ENCODE measurements at regions not wholly inside any gene's neighbourhood (a gene's known extent, or its start where the extent isn't known, plus 50 kb on each side); places are given as distances from the start of the nearest gene placed in this dataset.

DNA sequence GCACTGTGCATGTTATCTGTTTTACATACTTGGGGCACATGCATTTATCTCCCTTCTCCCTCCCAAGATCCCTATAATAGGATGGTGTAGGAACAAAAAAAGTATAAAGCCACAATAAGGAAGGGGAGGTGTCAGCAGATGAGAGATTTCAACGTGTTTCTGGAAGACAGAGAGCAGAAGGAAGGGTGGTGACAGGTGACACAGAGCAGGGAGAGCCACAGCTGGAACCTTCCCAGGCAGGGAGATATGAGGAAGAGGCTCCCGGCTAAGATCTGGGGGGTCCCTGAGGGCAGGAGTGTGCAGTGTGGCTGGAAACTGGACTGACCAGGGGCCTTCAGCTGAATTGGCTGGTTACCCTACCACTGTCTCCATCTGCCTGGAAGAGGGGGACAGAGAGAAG lies 107.4 kb downstream of the BCOR start:
- H3K4me3 ChIP-seq (ENCODE audit: low read depth in 2 of 2, low read length in 1 of 2), result no peak overlapping the region
- TF ChIP-seq EP300 (IDR thresholded peaks at IDR 0.05; ENCODE audit: borderline replicate concordance in 1 of 2, low read depth in 1 of 2, low read length in 1 of 2) (no peak), RAD21 (IDR thresholded peaks at IDR 0.05; ENCODE audit: low read length) (no peak), EZH2phosphoT487 (IDR thresholded peaks at IDR 0.05; ENCODE audit: borderline replicate concordance, low read depth) (no peak), MEF2A (IDR thresholded peaks at IDR 0.05; ENCODE audit: borderline replicate concordance, low read depth) (no peak)
- H3K27me3 ChIP-seq (ENCODE audit: insufficient read depth), result no peaks in the 10 kb centered on the region; the same call in 1 of the 2 replicates
- H4K20me1 ChIP-seq (ENCODE audit: insufficient read depth), result no peaks in the 10 kb centered on the region
- H3F3A ChIP-seq (replicated peaks; ENCODE audit: insufficient read depth), result no peaks in the 10 kb centered on the region
- H3K36me3 ChIP-seq (replicated peaks in 1 of 2; ENCODE audit: control insufficient read depth in 1 of 2, insufficient read depth in 2 of 2, low read length in 1 of 2), result no peaks in the 10 kb centered on the region
- H3K9me2 ChIP-seq, result no peaks in the 10 kb centered on the region
- no peaks in the 10 kb centered on the region for H3K79me2 ChIP-seq (ENCODE audit: insufficient read depth)
- no peak overlapping the region for H3K9ac ChIP-seq
- 0% methylated on average over 2 of the region's 2 CpGs for WGBS (ENCODE audit: low lambda C conversion rate)
- H3K9me3 ChIP-seq, result no peaks in the 10 kb centered on the region
- peaks cover 0 to 2% of the 10 kb centered on the region in 2 experiments; a peak in 1 of 4 replicates for H3K4me1 ChIP-seq (ENCODE audit: control insufficient read depth in 1 of 2, insufficient read depth in 2 of 2, low read depth in 1 of 2, low read length in 1 of 2)
- no peak for DNase-seq
- H3K4me2 ChIP-seq, result no peak overlapping the region
- ChIA-PET POLR2A (no interaction called here), CTCF (no interaction called here)
- H2AFZ ChIP-seq (ENCODE audit: low read depth), result no peak overlapping the region
- no peak overlapping the region for H3K27ac ChIP-seq (ENCODE audit: low read depth in 2 of 2, low read length in 1 of 2)

DNA sequence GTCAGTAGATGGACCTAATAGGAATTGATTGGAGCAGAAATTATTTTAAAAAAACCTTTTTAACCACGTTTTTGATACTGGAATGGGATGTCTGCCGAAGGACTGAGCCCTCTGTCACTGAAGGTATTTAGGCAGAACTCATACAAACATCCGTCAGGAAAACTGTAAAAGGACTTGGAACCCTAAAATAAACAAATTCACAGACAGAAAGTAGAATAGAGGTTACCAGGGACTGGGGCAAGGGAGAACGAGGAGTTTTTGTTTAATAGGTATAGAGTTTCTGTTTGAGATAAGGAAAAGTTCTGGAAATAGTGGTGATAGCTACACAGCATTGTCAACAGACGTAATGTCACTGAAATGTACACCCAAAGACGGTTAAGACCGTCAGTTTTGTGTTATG lies 105.5 kb downstream of the BCOR start:
- Histone ChIP-seq H2AFZ (ENCODE audit: low read depth) (no peak overlapping the region), H3K9me3 (no peaks in the 10 kb centered on the region), H3K4me3 (ENCODE audit: low read depth in 2 of 2, low read length in 1 of 2) (no peak overlapping the region), H3K4me2 (no peak overlapping the region), H3K27ac (ENCODE audit: low read depth in 2 of 2, low read length in 1 of 2) (no peak overlapping the region), H3K9me2 (no peaks in the 10 kb centered on the region), H3K9ac (no peak overlapping the region), H4K20me1 (ENCODE audit: insufficient read depth) (no peaks in the 10 kb centered on the region), H3K36me3 (replicated peaks in 1 of 2; ENCODE audit: control insufficient read depth in 1 of 2, insufficient read depth in 2 of 2, low read length in 1 of 2) (no peaks in the 10 kb centered on the region), H3F3A (replicated peaks; ENCODE audit: insufficient read depth) (no peaks in the 10 kb centered on the region), H3K4me1 (ENCODE audit: control insufficient read depth in 1 of 2, insufficient read depth in 2 of 2, low read depth in 1 of 2, low read length in 1 of 2) (peaks cover 0 to 2% of the 10 kb centered on the region in 2 experiments; a peak in 1 of 4 replicates), H3K79me2 (ENCODE audit: insufficient read depth) (no peaks in the 10 kb centered on the region), H3K27me3 (ENCODE audit: insufficient read depth) (no peaks in the 10 kb centered on the region; the same call in 1 of the 2 replicates)
- WGBS (ENCODE audit: low lambda C conversion rate), result 51% methylated on average over 7 of the region's 7 CpGs
- POLR2A ChIA-PET, result no interaction called here
- DNase-seq, result no peak
- CTCF ChIA-PET, result no interaction called here
- TF ChIP-seq, protein P1, sequence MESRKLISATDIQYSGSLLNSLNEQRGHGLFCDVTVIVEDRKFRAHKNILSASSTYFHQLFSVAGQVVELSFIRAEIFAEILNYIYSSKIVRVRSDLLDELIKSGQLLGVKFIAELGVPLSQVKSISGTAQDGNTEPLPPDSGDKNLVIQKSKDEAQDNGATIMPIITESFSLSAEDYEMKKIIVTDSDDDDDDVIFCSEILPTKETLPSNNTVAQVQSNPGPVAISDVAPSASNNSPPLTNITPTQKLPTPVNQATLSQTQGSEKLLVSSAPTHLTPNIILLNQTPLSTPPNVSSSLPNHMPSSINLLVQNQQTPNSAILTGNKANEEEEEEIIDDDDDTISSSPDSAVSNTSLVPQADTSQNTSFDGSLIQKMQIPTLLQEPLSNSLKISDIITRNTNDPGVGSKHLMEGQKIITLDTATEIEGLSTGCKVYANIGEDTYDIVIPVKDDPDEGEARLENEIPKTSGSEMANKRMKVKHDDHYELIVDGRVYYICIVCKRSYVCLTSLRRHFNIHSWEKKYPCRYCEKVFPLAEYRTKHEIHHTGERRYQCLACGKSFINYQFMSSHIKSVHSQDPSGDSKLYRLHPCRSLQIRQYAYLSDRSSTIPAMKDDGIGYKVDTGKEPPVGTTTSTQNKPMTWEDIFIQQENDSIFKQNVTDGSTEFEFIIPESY (IDR thresholded peaks at IDR 0.05; ENCODE audit: borderline replicate concordance, low read depth), result no peak
- TF ChIP-seq RAD21 (IDR thresholded peaks at IDR 0.05; ENCODE audit: low read length) (no peak), RXRA (IDR thresholded peaks at IDR 0.05; ENCODE audit: borderline replicate concordance, low read depth) (no peak), MXI1 (IDR thresholded peaks at IDR 0.05; ENCODE audit: low read depth, low read length) (no peak), EP300 (IDR thresholded peaks at IDR 0.05; ENCODE audit: borderline replicate concordance in 1 of 2, low read depth in 1 of 2, low read length in 1 of 2) (no peak), RFX5 (IDR thresholded peaks at IDR 0.05; ENCODE audit: low read length) (no peak), FOSL2 (IDR thresholded peaks at IDR 0.05; ENCODE audit: borderline replicate concordance, low read depth) (no peak), SIN3A (IDR thresholded peaks at IDR 0.05; ENCODE audit: borderline replicate concordance, low read depth, low read length) (no peak), POLR2AphosphoS5 (IDR thresholded peaks at IDR 0.05; ENCODE audit: low read depth, low read length) (no peak), TCF12 (IDR thresholded peaks at IDR 0.05) (no peak), YY1 (IDR thresholded peaks at IDR 0.05; ENCODE audit: low read depth) (no peak), TAF1 (IDR thresholded peaks at IDR 0.05; ENCODE audit: borderline replicate concordance, low read depth, low read length) (no peak)
- TF ChIP-seq, protein P2, sequence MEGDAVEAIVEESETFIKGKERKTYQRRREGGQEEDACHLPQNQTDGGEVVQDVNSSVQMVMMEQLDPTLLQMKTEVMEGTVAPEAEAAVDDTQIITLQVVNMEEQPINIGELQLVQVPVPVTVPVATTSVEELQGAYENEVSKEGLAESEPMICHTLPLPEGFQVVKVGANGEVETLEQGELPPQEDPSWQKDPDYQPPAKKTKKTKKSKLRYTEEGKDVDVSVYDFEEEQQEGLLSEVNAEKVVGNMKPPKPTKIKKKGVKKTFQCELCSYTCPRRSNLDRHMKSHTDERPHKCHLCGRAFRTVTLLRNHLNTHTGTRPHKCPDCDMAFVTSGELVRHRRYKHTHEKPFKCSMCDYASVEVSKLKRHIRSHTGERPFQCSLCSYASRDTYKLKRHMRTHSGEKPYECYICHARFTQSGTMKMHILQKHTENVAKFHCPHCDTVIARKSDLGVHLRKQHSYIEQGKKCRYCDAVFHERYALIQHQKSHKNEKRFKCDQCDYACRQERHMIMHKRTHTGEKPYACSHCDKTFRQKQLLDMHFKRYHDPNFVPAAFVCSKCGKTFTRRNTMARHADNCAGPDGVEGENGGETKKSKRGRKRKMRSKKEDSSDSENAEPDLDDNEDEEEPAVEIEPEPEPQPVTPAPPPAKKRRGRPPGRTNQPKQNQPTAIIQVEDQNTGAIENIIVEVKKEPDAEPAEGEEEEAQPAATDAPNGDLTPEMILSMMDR (IDR thresholded peaks at IDR 0.05), result no peak
- TF ChIP-seq, protein P3, sequence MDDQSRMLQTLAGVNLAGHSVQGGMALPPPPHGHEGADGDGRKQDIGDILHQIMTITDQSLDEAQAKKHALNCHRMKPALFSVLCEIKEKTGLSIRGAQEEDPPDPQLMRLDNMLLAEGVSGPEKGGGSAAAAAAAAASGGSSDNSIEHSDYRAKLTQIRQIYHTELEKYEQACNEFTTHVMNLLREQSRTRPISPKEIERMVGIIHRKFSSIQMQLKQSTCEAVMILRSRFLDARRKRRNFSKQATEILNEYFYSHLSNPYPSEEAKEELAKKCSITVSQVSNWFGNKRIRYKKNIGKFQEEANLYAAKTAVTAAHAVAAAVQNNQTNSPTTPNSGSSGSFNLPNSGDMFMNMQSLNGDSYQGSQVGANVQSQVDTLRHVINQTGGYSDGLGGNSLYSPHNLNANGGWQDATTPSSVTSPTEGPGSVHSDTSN (IDR thresholded peaks at IDR 0.05), result no peak
- TF ChIP-seq, protein P4, sequence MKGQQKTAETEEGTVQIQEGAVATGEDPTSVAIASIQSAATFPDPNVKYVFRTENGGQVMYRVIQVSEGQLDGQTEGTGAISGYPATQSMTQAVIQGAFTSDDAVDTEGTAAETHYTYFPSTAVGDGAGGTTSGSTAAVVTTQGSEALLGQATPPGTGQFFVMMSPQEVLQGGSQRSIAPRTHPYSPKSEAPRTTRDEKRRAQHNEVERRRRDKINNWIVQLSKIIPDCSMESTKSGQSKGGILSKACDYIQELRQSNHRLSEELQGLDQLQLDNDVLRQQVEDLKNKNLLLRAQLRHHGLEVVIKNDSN (IDR thresholded peaks at IDR 0.05; ENCODE audit: borderline replicate concordance, low read depth), result no peak
- TF ChIP-seq, protein P5, sequence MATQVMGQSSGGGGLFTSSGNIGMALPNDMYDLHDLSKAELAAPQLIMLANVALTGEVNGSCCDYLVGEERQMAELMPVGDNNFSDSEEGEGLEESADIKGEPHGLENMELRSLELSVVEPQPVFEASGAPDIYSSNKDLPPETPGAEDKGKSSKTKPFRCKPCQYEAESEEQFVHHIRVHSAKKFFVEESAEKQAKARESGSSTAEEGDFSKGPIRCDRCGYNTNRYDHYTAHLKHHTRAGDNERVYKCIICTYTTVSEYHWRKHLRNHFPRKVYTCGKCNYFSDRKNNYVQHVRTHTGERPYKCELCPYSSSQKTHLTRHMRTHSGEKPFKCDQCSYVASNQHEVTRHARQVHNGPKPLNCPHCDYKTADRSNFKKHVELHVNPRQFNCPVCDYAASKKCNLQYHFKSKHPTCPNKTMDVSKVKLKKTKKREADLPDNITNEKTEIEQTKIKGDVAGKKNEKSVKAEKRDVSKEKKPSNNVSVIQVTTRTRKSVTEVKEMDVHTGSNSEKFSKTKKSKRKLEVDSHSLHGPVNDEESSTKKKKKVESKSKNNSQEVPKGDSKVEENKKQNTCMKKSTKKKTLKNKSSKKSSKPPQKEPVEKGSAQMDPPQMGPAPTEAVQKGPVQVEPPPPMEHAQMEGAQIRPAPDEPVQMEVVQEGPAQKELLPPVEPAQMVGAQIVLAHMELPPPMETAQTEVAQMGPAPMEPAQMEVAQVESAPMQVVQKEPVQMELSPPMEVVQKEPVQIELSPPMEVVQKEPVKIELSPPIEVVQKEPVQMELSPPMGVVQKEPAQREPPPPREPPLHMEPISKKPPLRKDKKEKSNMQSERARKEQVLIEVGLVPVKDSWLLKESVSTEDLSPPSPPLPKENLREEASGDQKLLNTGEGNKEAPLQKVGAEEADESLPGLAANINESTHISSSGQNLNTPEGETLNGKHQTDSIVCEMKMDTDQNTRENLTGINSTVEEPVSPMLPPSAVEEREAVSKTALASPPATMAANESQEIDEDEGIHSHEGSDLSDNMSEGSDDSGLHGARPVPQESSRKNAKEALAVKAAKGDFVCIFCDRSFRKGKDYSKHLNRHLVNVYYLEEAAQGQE (IDR thresholded peaks at IDR 0.05; ENCODE audit: low read depth, low read length), result no peak
